ENCODE measurements at regions not wholly inside any gene's neighbourhood (a gene's known extent, or its start where the extent isn't known, plus 50 kb on each side); places are given as distances from the start of the nearest gene placed in this dataset.

GRCh38 chr5:107776506-107776905, 105.8 kb upstream of the EFNA5 start:
- TF ChIP-seq MXI1 (IDR thresholded peaks at IDR 0.05; ENCODE audit: low read depth, low read length) (no peak), CTCF (IDR thresholded peaks at IDR 0.05 in 2 of 3, conservative IDR thresholded peaks at IDR 0.05 in 1 of 3; ENCODE audit: control insufficient read depth in 2 of 3, extremely low read depth in 1 of 3, insufficient read depth in 1 of 3, low read depth in 3 of 3, low read length in 3 of 3) (no peak), REST (IDR thresholded peaks at IDR 0.05; ENCODE audit: low read depth, low read length) (no peak)

Measured in GM12878 (cell line).